GM19351 (cell line): ENCODE measurements at regions not wholly inside any gene's neighbourhood (a gene's known extent, or its start where the extent isn't known, plus 50 kb on each side); places are given as distances from the start of the nearest gene placed in this dataset.
"Not testable (repeated sequence)": the region's sequence is repeated elsewhere in the genome, so short reads cannot be mapped to it uniquely, and the experiment has no call there.

Experiments used
- ATAC-seq: cut with Tn5 transposase; IDR thresholded peaks from one replicate; pipeline ENCODE4 v1.9.1; 2021; ENCODE audit warnings: mild to moderate bottlenecking, moderate library complexity; ENCODE audit not compliant: unreplicated experiment

- ATAC-seq, result not testable (repeated sequence)
Measured at GRCh38 chr7:103244865-103245264, 52.4 kb upstream of the PMPCB start.

GRCh38 chr7:103240806-103241205 is 56.4 kb upstream of the PMPCB start:
- no peak for ATAC-seq

DNA sequence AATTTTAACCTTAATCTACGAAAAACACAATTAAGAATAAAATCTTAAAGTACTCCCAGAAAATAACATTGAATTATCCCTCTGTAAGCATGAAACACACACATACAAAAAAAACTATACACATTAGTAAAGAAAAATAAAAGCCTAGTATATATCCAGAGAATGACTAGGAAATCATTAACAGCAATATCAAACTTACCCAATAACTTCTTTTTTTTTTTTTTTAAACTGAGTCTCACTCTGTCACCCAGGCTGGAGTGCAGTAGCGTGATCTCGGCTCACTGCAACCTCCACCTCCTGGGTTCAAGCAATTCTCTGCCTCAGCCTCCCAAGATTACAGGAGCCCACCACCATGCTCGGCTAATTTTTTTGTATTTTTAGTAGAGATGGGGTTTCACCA is 61.4 kb upstream of the PMPCB start:
- not testable (repeated sequence) for ATAC-seq

GRCh38 chr7:103234877-103235276 is 62.4 kb upstream of the PMPCB start:
- ATAC-seq, result not testable (repeated sequence)

DNA sequence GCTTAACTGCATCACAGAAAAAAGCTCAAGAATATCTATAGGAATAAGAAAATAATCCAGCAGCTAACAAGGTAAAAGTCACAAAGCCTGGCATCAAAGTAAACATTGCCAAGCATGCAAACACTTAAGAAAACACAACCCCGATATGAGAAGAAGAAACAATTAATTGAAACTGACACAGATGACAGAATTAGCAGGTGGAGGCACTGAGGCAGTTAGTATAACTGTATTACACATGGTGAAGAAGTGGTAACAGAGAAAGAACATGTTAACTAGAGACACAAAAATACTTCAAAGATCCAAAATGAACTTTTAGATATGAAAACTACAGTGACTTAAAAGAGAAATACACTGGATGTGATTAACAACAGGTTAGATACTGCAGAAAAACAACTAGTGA is 69.4 kb upstream of the PMPCB start:
- peak; percentile 68 for ATAC-seq

- not testable (repeated sequence) for ATAC-seq
Measured at GRCh38 chr7:103225798-103226197, 71.4 kb upstream of the PMPCB start.

DNA sequence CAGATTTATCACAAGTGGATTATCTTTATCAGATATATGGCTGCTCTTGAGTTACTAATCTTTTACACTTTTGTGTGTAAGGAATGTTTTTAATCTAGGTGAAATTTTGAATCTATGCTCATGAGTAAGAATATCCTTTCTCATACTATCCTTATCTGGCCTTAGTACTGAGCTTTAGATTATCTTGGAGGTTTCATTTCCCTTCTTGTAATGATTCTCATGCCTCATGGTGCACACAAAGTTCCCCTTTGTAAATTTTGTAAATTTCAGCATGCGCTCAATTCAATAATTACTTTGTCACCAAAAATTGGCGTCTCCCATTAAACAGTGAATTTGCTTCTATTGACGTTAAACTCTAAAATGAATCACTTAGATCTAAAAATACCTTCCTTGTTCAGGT is 74.2 kb upstream of the NAPEPLD start:
- peak; percentile 60 for ATAC-seq

GRCh38 chr7:103211049-103211448 is 62.1 kb upstream of the NAPEPLD start:
- ATAC-seq, result not testable (repeated sequence)

GRCh38 chr7:103199191-103199590 is 50.3 kb upstream of the NAPEPLD start:
- not testable (repeated sequence) for ATAC-seq
